Esophagus squamous epithelium (tissue), 4 donors: ENCODE measurements at regions not wholly inside any gene's neighbourhood (a gene's known extent, or its start where the extent isn't known, plus 50 kb on each side); places are given as distances from the start of the nearest gene placed in this dataset.

ENCODE experiments used
- CTCF ChIP-seq, 6 experiments: fragments of 450-650 bp in 4 of 6; fragments of 200-600 bp in 2 of 6; sonication (generic) in 2 of 6; IDR thresholded peaks; one replicate each; pipeline ENCODE4 v1.5.1; 2016 to 2019; ENCODE audit warnings: antibody characterized with exemption in 6 of 6, mild to moderate bottlenecking in 4 of 6, moderate library complexity in 4 of 6
- POLR2A ChIP-seq, 4 donors: fragments of 450-650 bp; IDR thresholded peaks; one replicate each; pipeline ENCODE4 v1.6.1; 2017; ENCODE audit warnings: antibody characterized with exemption in 4 of 4, mild to moderate bottlenecking in 4 of 4, moderate library complexity in 3 of 4

- TF ChIP-seq CTCF (IDR thresholded peaks at IDR 0.05) (no peak), POLR2A (IDR thresholded peaks at IDR 0.05) (no peak)
Measured at GRCh38 chr9:115992834-115993233, 160.8 kb upstream of the PAPPA start.
